ENCODE measurements at regions not wholly inside any gene's neighbourhood (a gene's known extent, or its start where the extent isn't known, plus 50 kb on each side); places are given as distances from the start of the nearest gene placed in this dataset.
"Not testable (repeated sequence)": the region's sequence is repeated elsewhere in the genome, so short reads cannot be mapped to it uniquely, and the experiment has no call there.

DNA sequence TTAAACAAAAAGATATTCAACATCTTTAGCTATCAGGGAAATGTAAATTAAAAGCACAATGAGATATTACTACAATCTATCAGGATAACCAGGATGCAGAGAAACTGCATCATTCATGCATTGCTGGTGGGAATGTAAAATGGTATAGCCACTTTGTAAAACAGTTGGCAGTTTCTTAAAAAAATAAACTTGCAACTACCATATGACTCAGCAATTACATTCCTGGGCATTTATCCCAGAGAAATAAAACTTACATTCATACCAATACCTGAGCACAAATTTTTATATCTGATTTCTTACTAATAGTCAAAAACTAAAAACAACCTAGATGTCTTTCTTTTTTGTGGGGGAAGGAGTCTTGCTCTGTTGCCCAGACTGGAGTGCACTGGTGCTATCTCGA, 190.3 kb upstream of the TAB2 start:
- DNase-seq = no peak

DNA sequence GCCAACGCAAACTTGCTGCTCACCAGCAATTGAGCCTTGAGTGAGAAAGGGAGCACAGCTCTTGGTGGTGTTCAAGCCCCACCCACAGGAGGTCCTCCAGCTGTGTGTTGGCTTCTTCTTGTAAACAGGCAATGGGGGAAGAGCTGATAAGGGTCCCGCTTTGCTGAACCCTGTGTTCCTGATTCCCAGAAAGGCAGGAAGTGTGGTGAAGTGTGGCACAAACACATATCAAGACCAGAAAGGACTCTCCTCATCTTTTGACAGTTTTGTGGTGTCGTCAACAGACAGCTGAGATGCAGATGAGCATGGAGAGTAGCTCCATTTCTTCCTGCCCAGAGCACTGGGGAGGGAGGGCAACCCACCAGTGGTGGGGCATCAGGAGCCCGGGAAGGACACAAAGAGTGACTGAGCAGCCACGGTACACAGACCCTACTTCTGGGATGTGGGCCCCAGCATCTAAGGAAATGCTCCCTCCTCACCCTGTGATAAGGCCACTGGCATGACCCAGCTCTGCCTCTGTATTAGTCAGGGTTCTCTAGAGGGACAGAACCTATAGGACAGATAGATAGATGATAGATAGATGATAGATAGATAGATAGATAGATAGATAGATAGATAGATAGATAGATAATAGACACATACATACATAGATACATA, 188.9 kb upstream of the TAB2 start:
- no peak for DNase-seq

DNA sequence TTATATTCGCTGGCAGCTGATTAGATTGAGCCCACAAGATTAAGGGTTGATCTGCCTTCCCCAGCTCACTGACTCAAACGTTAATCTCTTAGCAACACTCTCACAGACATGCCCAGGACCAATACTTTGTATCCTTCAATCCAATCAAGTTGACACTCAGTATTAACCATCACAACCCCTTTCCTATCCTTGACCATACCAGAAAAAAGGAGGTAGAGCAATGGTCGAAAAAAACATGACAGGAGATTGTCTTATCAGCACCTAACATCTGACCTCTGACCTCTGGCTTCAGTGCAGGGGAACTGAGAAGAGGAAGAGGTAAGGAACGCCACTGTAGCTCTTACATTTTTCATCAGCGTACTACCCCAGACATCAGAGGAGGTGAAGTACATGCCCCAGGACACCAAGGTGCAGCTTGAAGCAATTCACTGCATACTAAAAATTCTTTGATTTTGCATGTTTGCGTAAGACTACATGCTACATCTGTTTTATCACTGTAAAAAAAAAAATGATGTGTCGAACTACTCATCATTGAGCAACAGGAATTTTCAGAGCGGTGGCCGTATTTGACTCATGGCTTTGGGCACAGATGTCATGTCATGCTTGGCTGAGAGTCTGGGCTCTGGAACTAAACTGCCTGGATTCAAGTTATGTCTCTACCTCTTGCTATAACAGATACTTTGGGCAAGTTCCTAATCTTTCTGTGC, 188.0 kb upstream of the TAB2 start:
- DNase-seq = peak; percentile 54 to 82 (median 72)

DNA sequence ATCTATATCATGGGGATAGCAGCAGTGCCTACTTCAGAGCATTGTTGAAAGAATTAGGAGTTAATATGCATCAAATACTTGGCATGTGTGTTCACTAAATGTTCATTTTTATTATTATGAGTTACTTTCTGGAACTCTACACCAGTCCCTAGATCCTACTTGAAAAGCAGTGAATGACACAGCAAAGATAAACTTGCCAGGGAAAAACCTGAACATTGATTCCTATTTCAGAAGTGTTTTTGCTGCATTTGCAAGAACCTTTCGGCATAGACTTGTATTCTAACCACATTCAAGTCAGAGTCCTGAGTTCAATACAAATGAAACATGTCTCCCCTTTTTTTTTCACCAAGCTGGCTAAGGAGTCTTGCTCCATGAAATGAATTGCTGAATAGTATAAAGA, 187.4 kb upstream of the TAB2 start:
- DNase-seq = no peak

DNA sequence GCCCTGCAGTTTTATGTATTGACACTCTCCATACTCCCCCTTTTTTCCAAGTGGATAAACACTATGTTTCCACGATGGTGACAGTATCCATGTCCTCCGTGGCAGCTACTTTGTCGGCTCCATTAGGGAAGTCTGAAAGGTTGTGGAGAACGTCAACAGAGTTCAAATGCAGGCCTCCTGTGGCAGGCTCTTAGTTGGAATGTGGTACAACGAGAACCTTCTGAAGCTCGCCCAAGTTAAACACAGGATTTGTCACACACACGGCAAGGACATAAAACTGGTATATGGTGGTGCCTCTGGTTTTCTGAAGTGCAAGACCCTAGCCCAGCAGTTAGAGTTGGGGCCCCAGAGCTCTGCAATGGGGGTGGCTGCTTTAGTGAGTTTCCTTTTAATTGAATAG, 187.0 kb upstream of the TAB2 start:
- DNase-seq = no peak

DNA sequence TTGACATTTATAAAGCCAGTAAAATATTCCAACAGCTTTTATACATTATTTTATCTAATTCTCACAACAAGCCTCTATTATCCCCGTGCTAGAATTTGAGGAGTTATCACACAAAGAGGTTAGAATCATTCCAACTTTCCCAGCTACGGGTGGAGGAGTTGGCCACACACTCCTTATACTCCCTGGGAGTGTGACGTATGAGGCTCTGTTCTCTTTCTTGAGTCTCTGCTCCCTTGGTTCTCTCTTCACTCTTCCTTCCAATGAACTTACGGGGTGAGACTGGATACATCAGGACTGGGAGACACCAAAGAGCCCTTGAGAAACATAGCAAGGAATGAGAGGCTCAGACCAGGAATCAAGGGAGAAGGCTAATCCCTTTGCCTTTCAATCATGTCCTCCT, 185.6 kb upstream of the TAB2 start:
- no peak for DNase-seq

DNA sequence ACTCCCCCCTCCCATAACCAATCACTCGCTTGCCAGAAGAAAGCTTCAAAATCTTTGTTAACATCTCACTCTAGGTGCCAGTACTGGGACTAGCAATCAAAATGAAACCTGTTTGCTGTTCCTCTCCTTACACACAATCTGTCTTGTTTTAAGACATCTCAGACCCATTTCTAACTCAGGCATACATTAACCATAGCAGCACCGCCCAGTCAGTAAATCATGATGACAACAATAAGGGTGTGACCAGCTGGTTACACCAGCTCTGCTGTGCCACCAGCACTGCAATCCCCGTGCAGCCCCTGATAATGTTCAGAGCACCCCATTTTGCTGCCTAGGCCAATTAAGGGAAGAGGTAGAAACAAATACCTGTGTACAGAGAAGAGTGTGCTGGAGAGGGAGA, 185.2 kb upstream of the TAB2 start:
- no peak for DNase-seq

DNA sequence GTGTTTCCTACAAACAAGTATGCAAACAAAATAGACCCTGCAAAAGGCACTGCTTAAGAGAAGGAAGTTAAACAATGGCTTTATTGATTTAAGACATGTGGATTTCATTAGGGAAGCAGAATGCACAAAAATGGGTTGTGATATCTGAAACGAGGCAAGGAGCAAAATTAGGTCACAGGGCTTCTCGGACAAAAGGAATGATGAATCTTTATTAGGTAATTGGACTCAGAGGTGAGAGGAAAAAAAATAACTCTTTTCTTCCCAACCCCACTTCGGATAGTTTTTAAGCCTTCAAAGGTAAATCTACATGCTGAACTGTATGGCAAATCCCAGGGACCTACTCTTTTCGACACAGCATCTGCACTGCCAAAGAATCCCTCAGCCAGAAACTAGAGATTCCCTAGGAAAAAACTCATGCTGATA, 183.0 kb upstream of the TAB2 start:
- no peak for DNase-seq

DNA sequence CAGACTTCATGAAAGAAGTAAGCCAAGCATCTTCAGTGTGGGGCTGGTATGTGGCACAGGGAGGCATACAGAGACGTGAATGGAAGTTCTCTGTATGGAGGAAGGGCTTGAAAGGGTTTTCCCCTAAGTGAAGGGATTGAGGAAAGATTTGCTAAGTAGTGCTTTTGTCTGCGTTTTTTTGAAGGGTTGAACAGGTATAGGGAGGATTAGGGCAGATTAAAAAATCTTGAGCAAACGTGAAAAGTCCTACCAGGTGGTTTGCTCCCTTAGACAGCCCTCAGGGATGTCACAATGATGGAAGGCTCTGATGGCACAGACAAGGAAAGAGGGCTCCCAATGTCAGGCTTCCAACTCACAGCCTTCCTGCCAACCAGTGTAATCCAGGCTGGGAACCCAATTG, 181.7 kb upstream of the TAB2 start:
- no peak for DNase-seq

DNA sequence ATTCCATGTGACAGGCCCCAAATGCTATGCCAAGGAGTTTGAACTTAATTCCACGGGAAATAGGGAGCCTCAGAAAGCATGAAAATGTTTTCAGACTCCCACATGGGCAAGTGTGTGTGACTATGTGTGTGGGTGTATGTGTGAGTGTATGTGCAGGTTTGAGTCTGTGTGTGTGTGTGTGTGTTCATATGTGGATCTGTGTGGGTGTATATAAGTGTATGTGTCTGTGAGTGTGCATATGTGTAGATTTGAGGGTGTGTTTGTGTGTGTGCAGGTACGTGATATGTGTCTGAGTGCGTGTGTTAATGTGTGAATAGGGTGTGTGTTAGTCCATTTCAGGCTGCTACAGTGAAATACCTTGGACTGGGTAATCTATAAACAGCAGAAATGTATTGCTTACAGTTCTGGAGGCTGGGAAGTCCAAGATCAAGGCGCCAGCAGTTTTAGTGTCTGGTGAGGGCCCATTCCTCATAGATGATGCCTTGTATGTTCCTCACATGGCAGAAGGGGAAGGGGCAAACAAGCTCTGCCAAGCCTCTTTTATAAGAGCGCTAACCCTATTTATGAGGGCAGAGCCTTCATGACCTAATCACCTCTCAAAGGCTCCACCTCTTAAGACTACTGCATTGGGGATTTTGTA, 181.1 kb upstream of the TAB2 start:
- DNase-seq = no peak

DNA sequence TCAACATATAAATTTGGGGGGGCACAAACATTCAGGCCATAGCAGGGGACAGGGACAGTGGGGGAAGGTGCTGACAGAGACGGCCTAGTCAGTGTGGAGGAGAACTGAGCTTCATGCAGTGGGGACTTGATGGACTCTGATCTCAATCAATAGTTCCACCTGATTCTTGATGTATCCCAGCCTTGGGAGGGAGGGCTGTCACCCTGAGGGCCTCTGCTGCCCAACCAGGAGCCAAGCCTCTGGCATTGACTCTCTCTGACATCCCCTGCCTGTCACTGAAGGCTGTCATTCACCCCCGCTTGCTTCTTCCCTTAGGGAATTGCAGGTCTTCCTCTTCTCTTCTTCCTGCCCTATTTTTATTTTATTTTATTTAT, 180.6 kb upstream of the TAB2 start:
- no peak for DNase-seq

DNA sequence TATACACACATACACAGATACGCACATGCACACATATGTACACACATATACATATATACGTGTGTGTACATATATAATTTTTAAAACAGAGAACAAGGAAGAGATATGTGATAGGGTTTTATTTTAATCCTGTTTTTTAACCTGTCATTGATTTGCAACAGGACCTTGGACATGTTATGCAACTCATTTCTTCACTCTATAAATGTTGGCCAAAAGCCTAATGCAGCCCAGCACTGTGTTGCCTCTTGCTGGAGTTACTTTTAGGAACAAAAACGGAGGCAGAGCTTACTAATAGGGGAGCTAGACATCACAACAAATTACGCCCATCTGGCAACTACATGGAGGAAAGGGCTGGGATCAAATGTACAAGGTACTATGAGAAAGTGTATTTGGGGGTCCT, 179.9 kb upstream of the TAB2 start:
- DNase-seq = peak in 1 of 4 experiments; percentile 23

DNA sequence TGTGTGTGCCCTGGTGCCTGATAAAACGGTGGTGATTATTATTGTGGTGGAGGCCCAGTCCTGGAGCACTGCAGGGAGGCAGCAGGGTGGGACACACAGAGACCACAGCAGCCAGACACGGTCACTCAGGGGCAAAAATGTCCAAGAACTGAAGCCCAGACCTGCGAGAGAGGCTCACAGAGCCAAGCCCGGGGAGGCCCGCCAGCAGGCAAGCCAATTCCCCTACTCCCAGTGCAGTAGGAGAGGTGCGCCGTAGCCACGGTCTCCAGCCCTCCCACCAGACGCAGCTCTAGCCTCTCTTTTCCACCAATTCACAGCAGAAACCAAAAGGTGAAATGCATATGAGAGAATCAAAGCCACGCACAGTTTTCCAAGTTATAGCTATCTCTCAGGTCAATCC, 179.4 kb upstream of the TAB2 start:
- DNase-seq = no peak

DNA sequence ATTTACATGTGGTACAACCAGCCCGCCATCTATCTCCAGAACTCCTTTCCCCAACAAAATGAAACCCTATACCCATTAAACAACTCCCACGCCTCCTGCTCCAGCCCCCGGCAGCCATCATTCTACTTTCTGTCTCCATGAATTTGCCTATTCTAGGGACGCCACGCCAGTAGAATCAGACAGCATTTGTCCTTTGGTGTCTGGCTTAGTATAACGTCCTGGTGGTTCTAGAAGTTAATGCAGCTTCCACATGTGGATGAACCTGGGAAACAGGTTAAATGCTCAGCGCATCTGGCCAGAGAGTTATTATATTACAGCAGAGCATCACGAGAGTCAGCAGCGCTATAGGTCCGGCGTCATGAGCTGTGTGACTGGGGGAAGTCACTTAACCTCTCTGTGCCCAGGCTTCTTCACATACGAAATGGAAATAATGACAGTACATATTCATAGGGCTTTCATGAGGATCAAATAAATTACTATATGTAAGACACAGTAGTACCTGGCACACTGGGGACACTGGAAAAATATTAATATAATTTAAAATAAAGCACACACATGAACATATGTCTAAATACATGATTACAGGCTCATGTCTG, 178.7 kb upstream of the TAB2 start:
- DNase-seq = no peak

DNA sequence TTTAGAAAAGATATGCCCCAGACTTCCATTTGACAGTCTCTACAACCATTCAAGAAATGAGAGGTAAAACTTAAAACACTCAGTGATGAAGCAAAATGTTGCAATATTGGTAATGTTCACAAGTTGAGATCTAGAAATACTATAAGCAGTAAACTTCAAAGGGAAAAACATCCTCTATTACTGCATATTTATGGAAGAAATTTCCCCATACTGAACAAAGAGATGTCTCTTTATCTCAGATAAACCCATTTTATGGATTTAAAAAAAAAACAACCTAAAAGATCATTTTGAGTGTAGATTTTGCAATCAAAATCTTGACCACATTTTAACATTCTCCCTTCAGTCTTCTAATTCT, 177.8 kb upstream of the TAB2 start:
- DNase-seq = no peak

DNA sequence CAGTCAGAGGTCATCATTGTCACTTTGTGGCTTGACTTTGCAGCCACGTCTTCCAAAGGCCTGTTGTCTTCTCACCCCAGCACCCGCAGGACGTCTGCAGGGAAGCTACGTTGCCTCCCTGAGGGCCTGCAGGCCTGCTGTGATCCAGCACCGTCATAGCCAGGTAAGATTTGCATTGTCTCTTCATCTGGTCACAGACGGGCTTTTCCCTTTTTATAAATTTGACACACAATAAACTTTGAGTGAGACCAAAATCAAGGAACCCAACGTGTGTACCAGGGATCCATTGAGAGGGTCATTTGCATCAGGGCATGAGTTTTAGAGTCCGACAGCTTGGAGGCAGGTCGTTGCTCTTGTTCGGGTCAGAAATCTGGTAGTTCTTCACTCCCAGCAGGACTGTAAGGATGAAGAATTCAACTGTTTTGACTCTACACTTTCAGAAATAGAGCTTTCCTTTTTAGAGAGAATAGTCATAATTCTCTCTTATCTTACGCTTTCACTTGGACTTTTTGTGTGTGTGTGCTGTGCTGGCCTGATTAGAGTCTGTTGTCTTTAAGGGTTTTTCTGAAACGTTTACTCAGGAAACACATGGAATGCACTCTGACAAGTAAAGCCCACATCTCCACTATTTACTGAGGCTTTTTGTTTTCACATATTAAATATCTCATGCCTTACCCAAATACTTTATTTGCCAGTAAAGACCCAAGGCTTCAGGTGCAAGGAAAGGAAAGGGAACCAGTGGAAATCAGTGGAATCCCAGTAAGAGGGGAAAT, 177.2 kb upstream of the TAB2 start:
- no peak for DNase-seq

DNA sequence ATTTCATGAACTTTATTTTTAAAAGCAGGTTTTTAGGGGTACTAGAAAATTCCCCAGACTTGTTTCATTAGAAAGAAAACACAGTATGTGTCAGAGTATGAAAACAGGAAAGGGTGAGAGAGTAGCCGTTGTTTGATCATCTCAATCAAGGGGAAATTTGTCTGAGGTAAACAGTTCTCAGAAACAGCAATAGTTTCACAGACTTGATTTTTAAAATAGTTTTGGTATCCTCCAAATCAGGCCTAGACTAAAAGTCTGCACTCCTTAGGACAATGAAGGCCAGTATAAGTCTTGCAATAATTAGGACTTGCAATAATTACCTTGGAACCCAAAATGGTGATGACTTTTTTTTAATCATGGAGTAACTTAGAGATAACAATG, 176.6 kb upstream of the TAB2 start:
- DNase-seq = no peak

DNA sequence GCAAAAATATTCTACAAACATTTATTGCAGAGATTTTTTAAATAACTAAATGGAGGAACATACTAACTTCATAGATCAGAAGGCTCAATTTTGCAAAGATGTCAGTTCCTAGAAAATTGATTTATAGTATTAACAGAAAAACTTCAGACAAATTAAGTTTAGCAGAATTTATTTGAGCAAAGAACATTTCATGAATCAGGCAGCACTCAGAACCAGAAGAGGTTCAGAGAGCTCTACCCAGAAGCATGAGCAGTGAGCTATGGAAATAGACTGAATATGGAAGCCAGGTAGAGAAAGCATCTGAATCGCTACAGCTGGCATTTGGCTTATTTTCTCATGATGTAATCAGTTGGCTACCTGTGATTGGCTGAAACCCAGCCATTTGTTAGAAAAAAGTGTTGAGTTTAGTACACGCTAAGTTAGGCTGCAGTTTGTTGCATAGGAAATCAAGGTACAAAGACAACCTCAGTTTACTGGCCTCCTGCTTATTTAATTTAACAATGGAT, 174.5 kb upstream of the TAB2 start:
- no peak for DNase-seq

DNA sequence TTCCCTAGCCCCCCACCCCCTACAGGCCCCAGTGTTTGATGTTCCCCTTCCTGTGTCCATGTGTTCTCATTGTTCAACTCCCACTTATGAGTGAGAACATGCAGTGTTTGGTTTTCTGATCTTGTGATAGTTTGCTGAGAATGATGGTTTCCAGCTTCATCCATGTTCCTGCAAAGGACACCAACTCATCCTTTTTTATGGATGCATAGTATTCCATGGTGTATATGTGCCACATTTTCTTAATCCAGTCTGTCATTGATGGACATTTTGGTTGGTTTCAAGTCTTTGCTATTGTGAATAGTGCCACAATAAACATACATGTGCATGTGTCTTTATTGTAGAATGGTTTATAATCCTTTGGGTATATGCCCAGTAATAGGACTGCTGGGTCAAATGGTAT, 171.7 kb upstream of the TAB2 start:
- not testable (repeated sequence) for DNase-seq

DNA sequence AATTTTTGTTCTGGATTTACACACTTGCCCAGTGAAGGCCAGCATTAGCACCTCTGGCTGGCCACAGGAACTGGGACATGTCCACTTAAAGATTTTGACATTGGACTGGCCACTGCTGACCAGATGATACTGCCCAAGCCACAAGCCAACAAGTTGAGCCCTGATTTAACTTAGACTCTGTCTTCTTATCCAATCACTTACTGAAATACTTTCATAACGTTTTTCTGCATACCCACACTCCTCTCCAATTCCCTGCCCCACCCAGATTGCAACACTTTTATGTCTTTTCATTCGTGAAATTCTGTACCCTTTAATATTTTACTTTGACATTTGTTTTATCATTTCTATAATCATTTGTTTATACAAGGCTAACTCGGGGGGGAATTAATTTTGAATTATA, 170.3 kb upstream of the TAB2 start:
- DNase-seq = no peak

DNA sequence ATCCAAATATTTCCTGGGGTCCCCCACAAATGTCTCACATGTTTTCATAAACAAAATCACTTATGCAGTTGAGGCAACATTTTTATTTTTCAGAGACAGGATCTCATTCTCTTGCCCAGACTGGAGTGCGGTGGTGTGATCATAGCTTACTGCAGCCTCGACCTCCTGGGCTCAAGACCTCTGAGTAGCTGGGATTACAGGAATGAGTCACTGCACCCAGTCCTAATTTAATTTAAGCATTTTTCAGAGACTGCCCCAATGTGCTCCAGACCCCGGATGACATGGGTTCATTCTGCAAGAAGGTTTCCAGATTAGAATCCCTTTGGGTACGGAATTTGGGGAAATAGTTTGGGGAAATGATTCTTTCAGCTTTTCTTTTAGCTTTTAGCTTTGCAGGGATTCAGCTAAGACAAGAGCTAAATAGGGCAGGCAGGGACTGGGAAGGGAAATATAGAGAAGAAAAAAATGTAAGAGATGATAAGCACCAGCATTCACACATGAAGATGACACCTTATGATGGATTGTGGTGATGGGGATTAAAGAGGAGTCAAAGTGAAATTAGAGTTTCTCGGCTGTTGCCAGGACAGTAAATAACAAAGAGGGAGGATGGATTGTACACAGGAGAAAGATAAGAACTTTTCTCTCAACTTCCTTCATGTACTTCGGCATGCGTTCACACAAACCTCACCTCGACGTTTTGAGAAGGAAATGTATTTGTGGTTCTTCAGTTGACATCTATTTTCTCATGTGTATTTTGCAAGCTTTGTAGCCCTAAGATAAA, 169.4 kb upstream of the TAB2 start:
- peak in 2 of 4 experiments; percentile 24 to 27 for DNase-seq

DNA sequence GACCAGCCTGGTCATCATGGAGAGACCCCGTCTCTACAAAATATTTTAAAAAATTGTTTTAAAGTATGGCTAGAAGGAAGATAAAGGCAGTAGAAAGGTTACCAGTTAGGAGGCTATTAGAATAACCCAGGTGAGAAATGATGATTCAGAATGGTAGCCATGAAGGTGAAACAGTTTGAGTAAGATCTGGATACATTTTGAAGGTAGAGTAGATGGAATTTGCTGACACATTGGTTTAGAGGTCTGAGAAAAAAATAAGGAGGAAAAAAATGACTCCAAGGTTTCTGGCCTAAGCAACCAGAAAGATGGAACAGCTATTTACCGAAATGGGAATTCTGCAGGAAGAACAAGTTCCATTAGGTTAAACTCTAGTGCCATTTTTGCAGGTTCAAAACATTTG, 167.9 kb upstream of the TAB2 start:
- no peak for DNase-seq

All from suppressor macrophage (primary cell).